ENCODE measurements at regions not wholly inside any gene's neighbourhood (a gene's known extent, or its start where the extent isn't known, plus 50 kb on each side); places are given as distances from the start of the nearest gene placed in this dataset.

GRCh38 chr2:128490881-128491691, 172.4 kb upstream of the HS6ST1 start:
- DNase-seq (ENCODE audit: low read depth), result no peak

GRCh38 chr2:128491692-128492244, 173.1 kb upstream of the HS6ST1 start:
- DNase-seq (ENCODE audit: low read depth), result no peak

GRCh38 chr2:128492966-128493811, 174.5 kb upstream of the HS6ST1 start:
- DNase-seq (ENCODE audit: low read depth), result no peak

- DNase-seq (ENCODE audit: low read depth), result no peak
Observed at GRCh38 chr2:128493880-128494279, 175.2 kb upstream of the HS6ST1 start.

GRCh38 chr2:128494307-128494639, 175.6 kb upstream of the HS6ST1 start:
- no peak for DNase-seq (ENCODE audit: low read depth)

- no peak for DNase-seq (ENCODE audit: low read depth)
Observed at GRCh38 chr2:128494640-128495321, 176.1 kb upstream of the HS6ST1 start.

- no peak for DNase-seq (ENCODE audit: low read depth)
Observed at GRCh38 chr2:128495996-128496547, 177.4 kb upstream of the HS6ST1 start.

GRCh38 chr2:128496700-128497099, 178.0 kb upstream of the HS6ST1 start:
- DNase-seq (ENCODE audit: low read depth), result no peak

GRCh38 chr2:128497461-128497860, 178.8 kb upstream of the HS6ST1 start:
- no peak for DNase-seq (ENCODE audit: low read depth)

GRCh38 chr2:128498086-128498485, 179.4 kb upstream of the HS6ST1 start:
- DNase-seq (ENCODE audit: low read depth), result no peak

- DNase-seq (ENCODE audit: low read depth), result no peak
Observed at GRCh38 chr2:128498589-128498988, 179.9 kb upstream of the HS6ST1 start.

GRCh38 chr2:128499367-128500137, 180.9 kb upstream of the HS6ST1 start:
- no peak for DNase-seq (ENCODE audit: low read depth)

GRCh38 chr2:128500138-128500800, 181.6 kb upstream of the HS6ST1 start:
- no peak for DNase-seq (ENCODE audit: low read depth)

- no peak for DNase-seq (ENCODE audit: low read depth)
Observed at GRCh38 chr2:128501006-128501690, 182.5 kb upstream of the HS6ST1 start.

GRCh38 chr2:128501700-128502099, 183.0 kb upstream of the HS6ST1 start:
- no peak for DNase-seq (ENCODE audit: low read depth)

GRCh38 chr2:128502200-128502599, 183.5 kb upstream of the HS6ST1 start:
- no peak for DNase-seq (ENCODE audit: low read depth)

- no peak for DNase-seq (ENCODE audit: low read depth)
Observed at GRCh38 chr2:128502638-128503246, 184.1 kb upstream of the HS6ST1 start.

- DNase-seq (ENCODE audit: low read depth), result no peak
Observed at GRCh38 chr2:128503399-128504245, 185.0 kb upstream of the HS6ST1 start.
